Neural progenitor cell (in vitro differentiated cells): ENCODE measurements at regions not wholly inside any gene's neighbourhood (a gene's known extent, or its start where the extent isn't known, plus 50 kb on each side); places are given as distances from the start of the nearest gene placed in this dataset.

Experiments used
- DNase-seq: peaks from one replicate; pipeline ENCODE4 v3.0.0-alpha.2; 2016; ENCODE audit warnings: low spot score
- H2AFZ ChIP-seq: fragments of 200-600 bp; sonication (generic); replicated peaks from 2 replicates; pipeline ENCODE4 v1.6.1; 2016; ENCODE audit warnings: antibody characterized with exemption
- H3F3A ChIP-seq: fragments of 200-600 bp; sonication (generic); 2 replicates; pipeline ENCODE4 v1.6.1; 2016; ENCODE audit warnings: antibody characterized with exemption, low read depth
- H3K27ac ChIP-seq: fragments of 200-600 bp; sonication (generic); 2 replicates; pipeline ENCODE4 v1.5.1; 2016; ENCODE audit warnings: mild to moderate bottlenecking
- H3K27me3 ChIP-seq: fragments of 200-600 bp; sonication (generic); 2 replicates; pipeline ENCODE4 v1.6.1; 2016; ENCODE audit warnings: mild to moderate bottlenecking, moderate library complexity
- H3K36me3 ChIP-seq: fragments of 200-600 bp; sonication (generic); 2 replicates; pipeline ENCODE4 v1.5.1; 2016
- H3K4me1 ChIP-seq: fragments of 200-600 bp; sonication (generic); 2 replicates; pipeline ENCODE4 v1.6.1; 2016; ENCODE audit warnings: mixed run types
- H3K4me2 ChIP-seq: fragments of 200-600 bp; sonication (generic); 2 replicates; pipeline ENCODE4 v1.6.1; 2016
- H3K4me3 ChIP-seq: fragments of 200-600 bp; sonication (generic); 2 replicates; pipeline ENCODE4 v1.5.1; 2016
- H3K79me2 ChIP-seq: fragments of 200-600 bp; sonication (generic); 2 replicates; pipeline ENCODE4 v1.6.1; 2016; ENCODE audit warnings: low read depth
- H3K9ac ChIP-seq: fragments of 200-600 bp; sonication (generic); 2 replicates; pipeline ENCODE4 v1.6.1; 2016
- H3K9me3 ChIP-seq: fragments of 200-600 bp; sonication (generic); 2 replicates; pipeline ENCODE4 v1.5.1; 2016; ENCODE audit warnings: low read depth
- H4K20me1 ChIP-seq: fragments of 200-600 bp; sonication (generic); 2 replicates; pipeline ENCODE4 v1.6.1; 2016; ENCODE audit warnings: low read depth
- H3K27ac Mint-ChIP-seq: 3 replicates; pipeline ENCODE4 v1.8.0; 2021; ENCODE audit warnings: mixed read lengths
- H3K27me3 Mint-ChIP-seq: 2 replicates; pipeline ENCODE4 v1.8.0; 2022; ENCODE audit warnings: low read depth, mild to moderate bottlenecking, inconsistent platforms, moderate library complexity, mixed read lengths; ENCODE audit not compliant: insufficient read depth
- H3K36me3 Mint-ChIP-seq: 3 replicates; pipeline ENCODE4 v1.8.0; 2021; ENCODE audit warnings: mixed read lengths
- H3K4me1 Mint-ChIP-seq: 3 replicates; pipeline ENCODE4 v1.8.0; 2021; ENCODE audit warnings: mixed read lengths
- H3K4me3 Mint-ChIP-seq: 3 replicates; pipeline ENCODE4 v1.8.0; 2021; ENCODE audit warnings: mild to moderate bottlenecking, moderate library complexity, mixed read lengths
- H3K9me3 Mint-ChIP-seq: 3 replicates; pipeline ENCODE4 v1.8.0; 2020; ENCODE audit warnings: mixed read lengths
- CTCF ChIP-seq: fragments of 200-600 bp; sonication (generic); IDR thresholded peaks from 2 replicates; pipeline ENCODE4 v1.5.1; 2017; ENCODE audit warnings: antibody characterized with exemption, mild to moderate bottlenecking
- EZH2 ChIP-seq: fragments of 200-600 bp; sonication (generic); IDR thresholded peaks from 2 replicates; pipeline ENCODE4 v1.6.1; 2017; ENCODE audit warnings: antibody characterized with exemption, mild to moderate bottlenecking, moderate library complexity
- EZH2phosphoT487 ChIP-seq: fragments of 200-600 bp; sonication (generic); IDR thresholded peaks from 2 replicates; pipeline ENCODE4 v1.6.1; 2017; ENCODE audit warnings: antibody characterized with exemption

DNA sequence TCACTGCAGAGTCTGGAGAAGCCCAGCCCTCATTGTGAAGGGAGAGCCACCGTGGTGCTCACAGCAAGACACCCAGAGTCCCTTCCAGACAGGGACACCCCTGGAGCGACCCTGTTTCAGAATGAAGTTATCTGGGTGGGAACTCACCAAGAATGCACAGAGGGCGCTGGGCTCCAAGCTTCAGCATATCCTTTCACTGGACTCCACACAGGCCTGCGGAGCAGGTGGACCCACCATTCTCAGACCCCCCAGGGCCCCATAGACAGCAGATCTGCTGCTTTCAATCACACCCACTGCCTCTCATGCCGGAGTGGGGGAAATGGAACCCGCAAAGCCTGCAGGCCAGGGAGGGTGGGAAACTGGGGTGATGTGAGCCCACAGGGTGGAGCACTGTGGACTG, 87.8 kb downstream of the RRM2 start:
- Histone ChIP-seq H3K27ac (no peak overlapping the region), H4K20me1 (no peaks in the 10 kb centered on the region), H3K4me3 (no peak overlapping the region), H2AFZ (no peak overlapping the region), H3K79me2 (no peaks in the 10 kb centered on the region), H3K4me2 (no peak overlapping the region), H3K27me3 (no peaks in the 10 kb centered on the region), H3K9ac (no peak overlapping the region), H3K36me3 (no peaks in the 10 kb centered on the region), H3F3A (no peaks in the 10 kb centered on the region), H3K9me3 (no peaks in the 10 kb centered on the region), H3K4me1 (peaks cover 2% of the 10 kb centered on the region)
- Mint-ChIP-seq H3K27ac (no peak overlapping the region), H3K36me3 (peaks cover 1% of the 10 kb centered on the region), H3K27me3 (peaks cover 4% of the 10 kb centered on the region), H3K9me3 (peaks cover under 1% of the 10 kb centered on the region), H3K4me1 (peaks cover 35% of the 10 kb centered on the region), H3K4me3 (no peak overlapping the region)
- DNase-seq, result no peak
- TF ChIP-seq EZH2 (no peak), CTCF (no peak), EZH2phosphoT487 (no peak)

GRCh38 chr2:10211844-10212422, 89.4 kb downstream of the RRM2 start:
- H3K9me3 Mint-ChIP-seq, result no peaks in the 10 kb centered on the region
- Histone ChIP-seq H3K27me3 (no peaks in the 10 kb centered on the region), H3K4me2 (no peak overlapping the region), H3F3A (no peaks in the 10 kb centered on the region), H3K9ac (no peak overlapping the region), H4K20me1 (no peaks in the 10 kb centered on the region), H3K4me1 (peaks cover 9% of the 10 kb centered on the region), H3K79me2 (no peaks in the 10 kb centered on the region), H3K9me3 (no peaks in the 10 kb centered on the region), H2AFZ (no peak overlapping the region), H3K36me3 (no peaks in the 10 kb centered on the region), H3K27ac (no peak overlapping the region), H3K4me3 (no peak overlapping the region)
- TF ChIP-seq EZH2phosphoT487, result no peak
- no peak for TF ChIP-seq EZH2
- no peak for TF ChIP-seq CTCF
- H3K4me3 Mint-ChIP-seq, result no peak overlapping the region
- H3K27me3 Mint-ChIP-seq, result peaks cover 4% of the 10 kb centered on the region
- no peak for DNase-seq
- H3K4me1 Mint-ChIP-seq, result peaks cover 49% of the 10 kb centered on the region
- H3K36me3 Mint-ChIP-seq, result no peaks in the 10 kb centered on the region
- H3K27ac Mint-ChIP-seq, result no peak overlapping the region

DNA sequence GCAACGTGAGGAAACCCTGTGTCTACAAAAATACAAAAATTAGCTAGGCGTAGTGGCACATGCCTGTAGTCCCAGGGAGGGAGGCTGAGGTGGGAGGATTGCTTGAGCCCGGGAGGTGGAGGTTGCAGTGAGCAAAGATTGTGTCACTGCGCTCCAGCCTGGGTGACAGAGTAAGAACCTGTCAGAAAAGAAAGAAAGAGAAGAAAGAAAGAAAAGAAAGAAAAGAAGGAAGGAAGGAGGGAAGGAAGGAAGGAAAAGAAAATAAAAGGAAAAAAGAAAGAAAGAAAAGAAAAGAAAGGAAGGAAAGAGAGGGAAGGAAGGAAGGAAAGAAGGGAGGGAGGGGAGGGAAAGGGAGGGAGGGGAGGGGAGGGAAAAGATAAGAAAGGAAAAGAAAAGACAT, 89.9 kb upstream of the HPCAL1 start:
- Histone ChIP-seq H3K79me2 (no peaks in the 10 kb centered on the region), H3K27ac (no peak overlapping the region), H3F3A (no peaks in the 10 kb centered on the region), H3K4me2 (no peak overlapping the region), H3K4me3 (no peak overlapping the region), H3K36me3 (no peaks in the 10 kb centered on the region), H4K20me1 (no peaks in the 10 kb centered on the region), H3K9me3 (no peaks in the 10 kb centered on the region), H3K4me1 (peaks cover 10% of the 10 kb centered on the region), H3K9ac (no peak overlapping the region), H3K27me3 (no peaks in the 10 kb centered on the region), H2AFZ (no peak overlapping the region)
- Mint-ChIP-seq H3K4me1 (peaks cover 56% of the 10 kb centered on the region), H3K27ac (peak overlapping the region; percentile 78), H3K4me3 (no peak overlapping the region), H3K27me3 (peaks cover 2% of the 10 kb centered on the region), H3K36me3 (no peaks in the 10 kb centered on the region), H3K9me3 (no peaks in the 10 kb centered on the region)
- TF ChIP-seq CTCF (no peak), EZH2phosphoT487 (no peak), EZH2 (no peak)
- DNase-seq, result no peak
